ENCODE measurements at regions not wholly inside any gene's neighbourhood (a gene's known extent, or its start where the extent isn't known, plus 50 kb on each side); places are given as distances from the start of the nearest gene placed in this dataset.

DNA sequence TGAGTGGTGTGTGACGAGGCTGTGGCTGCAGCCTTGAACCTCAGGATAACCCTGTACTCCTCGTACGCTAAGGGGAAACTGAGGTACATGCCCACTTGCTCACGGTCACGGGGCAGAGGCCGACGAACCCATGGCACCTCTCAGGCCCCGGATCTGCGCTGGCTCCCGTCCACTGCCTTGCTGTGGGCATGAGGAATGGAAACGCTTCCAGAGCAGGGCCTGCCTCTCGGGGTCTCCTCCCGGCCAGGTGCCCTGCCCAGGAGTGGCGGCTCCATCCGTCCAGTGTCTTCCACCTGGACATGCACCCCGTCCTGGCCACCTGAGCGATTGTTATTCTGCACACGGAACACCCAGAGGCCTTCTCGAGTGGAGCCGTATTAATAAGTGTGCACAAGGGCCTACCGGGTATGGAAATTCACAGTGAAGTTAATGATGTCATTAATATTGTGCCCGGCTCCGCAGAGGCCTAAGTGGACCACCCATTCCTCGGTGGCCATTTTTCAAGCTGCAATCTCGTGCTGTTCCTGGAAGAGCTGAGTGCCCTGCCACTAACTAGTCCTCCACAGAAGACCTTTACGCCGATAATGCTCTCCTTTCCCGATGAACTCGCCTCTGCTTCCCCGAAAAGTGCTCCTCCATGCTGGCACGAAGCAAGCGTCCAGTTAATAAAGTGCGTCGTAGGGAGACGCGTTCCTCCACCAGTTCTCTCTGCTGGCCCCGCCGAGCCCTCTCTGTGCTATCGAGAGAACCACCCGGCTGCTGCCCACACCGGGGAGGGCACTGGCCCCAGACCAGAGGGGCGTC, 927.9 kb downstream of the BRD1 start:
- TF ChIP-seq POLR2AphosphoS5 (IDR thresholded peaks at IDR 0.05; ENCODE audit: borderline replicate concordance, low read depth, low read length) (no peak), EZH2 (IDR thresholded peaks at IDR 0.05) (no peak)
